Gastroesophageal sphincter (tissue), 4 donors: ENCODE measurements at regions not wholly inside any gene's neighbourhood (a gene's known extent, or its start where the extent isn't known, plus 50 kb on each side); places are given as distances from the start of the nearest gene placed in this dataset.
"Not testable (repeated sequence)": the region's sequence is repeated elsewhere in the genome, so short reads cannot be mapped to it uniquely, and the experiment has no call there.

Source experiments
- ATAC-seq: fragments of 150-250 bp; one replicate; pipeline ENCODE4 v1.9.1; 2016; ENCODE audit warnings: mild to moderate bottlenecking, moderate library complexity
- H3K27ac ChIP-seq, 4 donors: fragments of 200-600 bp; sonication (generic) in 3 of 4; 1 replicate in 3 of 4; 2 replicates in 1 of 4; pipeline ENCODE4 v1.5.1; 2016 to 2019
- H3K27me3 ChIP-seq: fragments of 200-600 bp; sonication (generic); one replicate; pipeline ENCODE4 v1.5.1; 2019
- H3K36me3 ChIP-seq, 2 donors: fragments of 200-600 bp; sonication (generic); one replicate each; pipeline ENCODE4 v1.5.1; 2019; ENCODE audit warnings: control low read depth in 1 of 2
- H3K4me1 ChIP-seq, 3 donors: fragments of 200-600 bp; sonication (generic); 1 replicate in 2 of 3; 2 replicates in 1 of 3; pipeline ENCODE4 v1.5.1; 2016 to 2019; ENCODE audit warnings: control low read depth in 2 of 3
- H3K4me3 ChIP-seq, 2 donors: fragments of 200-600 bp; sonication (generic); one replicate each; pipeline ENCODE4 v1.5.1; 2019; ENCODE audit warnings: mild to moderate bottlenecking in 1 of 2, moderate library complexity in 1 of 2
- H3K9me3 ChIP-seq, 3 donors: fragments of 200-600 bp; sonication (generic); one replicate each; pipeline ENCODE4 v1.5.1; 2017 to 2019; ENCODE audit warnings: control low read depth in 2 of 3
- CTCF ChIP-seq, 4 experiments: fragments of 200-600 bp in 2 of 4; fragments of 450-650 bp in 2 of 4; sonication (generic) in 1 of 4; IDR thresholded peaks; one replicate each; pipeline ENCODE4 v1.5.1; 2017 to 2019; ENCODE audit warnings: antibody characterized with exemption in 4 of 4, mild to moderate bottlenecking in 2 of 4, moderate library complexity in 2 of 4
- EP300 ChIP-seq: sonication (generic); formaldehyde crosslinking; IDR thresholded peaks from one replicate; pipeline ENCODE4 v1.6.1; 2017; ENCODE audit warnings: antibody characterized with exemption, mild to moderate bottlenecking
- POLR2A ChIP-seq, 2 donors: fragments of 450-650 bp; IDR thresholded peaks; one replicate each; pipeline ENCODE4 v1.6.1; 2017; ENCODE audit warnings: antibody characterized with exemption in 2 of 2, mild to moderate bottlenecking in 2 of 2, moderate library complexity in 1 of 2
- POLR2AphosphoS5 ChIP-seq: sonication (generic); formaldehyde crosslinking; IDR thresholded peaks from one replicate; pipeline ENCODE4 v1.6.1; 2017; ENCODE audit warnings: antibody characterized with exemption
- WGBS, 2 donors: methylation state at CpG; one replicate each; pipeline ENCODE4 v1.1.5; 2018; ENCODE audit warnings: low coverage in 1 of 2; 5-methylcytosine and 5-hydroxymethylcytosine counted together

GRCh38 chr14:83170165-83170564 lies 1636.5 kb upstream of the SEL1L start:
- ATAC-seq, result no peak
- 72% methylated on average over 3 of the region's 3 CpGs; no CpG with 5 or more reads in 1 of the 2 donors for WGBS, 2 donors
- Histone ChIP-seq H3K4me1 (no peaks in the 10 kb centered on the region), H3K27ac (no peak overlapping the region), H3K4me3 (no peak overlapping the region), H3K27me3 (no peaks in the 10 kb centered on the region), H3K9me3 (no peaks in the 10 kb centered on the region), H3K36me3 (no peaks in the 10 kb centered on the region)
- no peak for TF ChIP-seq EP300
- no peak for TF ChIP-seq POLR2AphosphoS5
- TF ChIP-seq POLR2A (IDR thresholded peaks at IDR 0.05), result no peak
- no peak for TF ChIP-seq CTCF (IDR thresholded peaks at IDR 0.05)

- TF ChIP-seq EP300, result no peak
- no peak for TF ChIP-seq POLR2AphosphoS5
- TF ChIP-seq CTCF (IDR thresholded peaks at IDR 0.05), result no peak
- no peak for TF ChIP-seq POLR2A (IDR thresholded peaks at IDR 0.05)
- H3K27me3 ChIP-seq, result no peaks in the 10 kb centered on the region
- WGBS, 2 donors, result 87 to 89% methylated on average over 1 of the region's 1 CpG
- no peak overlapping the region for H3K27ac ChIP-seq
- H3K36me3 ChIP-seq, result no peaks in the 10 kb centered on the region
- H3K4me1 ChIP-seq, result no peaks in the 10 kb centered on the region
- ATAC-seq, result no peak
- H3K4me3 ChIP-seq, result no peak overlapping the region
- H3K9me3 ChIP-seq, result no peaks in the 10 kb centered on the region
Measured at GRCh38 chr14:83171761-83172160, 1638.1 kb upstream of the SEL1L start.

DNA sequence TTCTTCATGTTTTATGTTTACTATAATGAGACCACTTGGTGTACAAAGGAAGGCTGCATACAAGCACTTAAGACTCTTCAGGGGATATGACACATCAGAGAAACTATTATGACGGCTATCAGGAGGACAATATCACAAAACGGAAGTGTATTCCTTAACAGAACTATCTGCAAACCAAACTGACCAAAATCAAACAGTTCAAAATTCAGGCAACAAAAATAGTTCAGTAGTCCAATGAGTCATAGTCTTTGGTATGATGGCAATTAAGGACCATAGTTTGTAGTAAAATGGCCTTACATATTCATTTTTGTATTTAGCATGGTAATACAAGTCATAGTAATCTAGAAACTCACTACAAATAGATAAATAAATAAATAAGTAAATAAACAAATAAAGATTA lies 1638.7 kb upstream of the SEL1L start:
- Histone ChIP-seq H3K9me3 (no peaks in the 10 kb centered on the region), H3K36me3 (no peaks in the 10 kb centered on the region), H3K27ac (no peak overlapping the region), H3K27me3 (no peaks in the 10 kb centered on the region), H3K4me1 (no peaks in the 10 kb centered on the region), H3K4me3 (no peak overlapping the region)
- no peak for ATAC-seq
- TF ChIP-seq POLR2A (IDR thresholded peaks at IDR 0.05), result no peak
- no peak for TF ChIP-seq POLR2AphosphoS5
- no peak for TF ChIP-seq CTCF (IDR thresholded peaks at IDR 0.05)
- TF ChIP-seq EP300, result no peak
- 71 to 94% methylated on average over 2 of the region's 2 CpGs for WGBS, 2 donors

GRCh38 chr14:83173687-83174086 lies 1640.0 kb upstream of the SEL1L start:
- Histone ChIP-seq H3K36me3 (no peaks in the 10 kb centered on the region), H3K9me3 (no peaks in the 10 kb centered on the region), H3K4me1 (no peaks in the 10 kb centered on the region), H3K27me3 (no peaks in the 10 kb centered on the region), H3K4me3 (no peak overlapping the region), H3K27ac (no peak overlapping the region)
- TF ChIP-seq CTCF (IDR thresholded peaks at IDR 0.05) (no peak), EP300 (no peak), POLR2AphosphoS5 (no peak), POLR2A (IDR thresholded peaks at IDR 0.05) (no peak)
- ATAC-seq, result no peak

- H3K9me3 ChIP-seq, result no peaks in the 10 kb centered on the region
- WGBS, 2 donors, result 90 to 93% methylated on average over 5 of the region's 5 CpGs
- no peak for ATAC-seq
Measured at GRCh38 chr14:83184531-83184930, 1650.9 kb upstream of the SEL1L start.

DNA sequence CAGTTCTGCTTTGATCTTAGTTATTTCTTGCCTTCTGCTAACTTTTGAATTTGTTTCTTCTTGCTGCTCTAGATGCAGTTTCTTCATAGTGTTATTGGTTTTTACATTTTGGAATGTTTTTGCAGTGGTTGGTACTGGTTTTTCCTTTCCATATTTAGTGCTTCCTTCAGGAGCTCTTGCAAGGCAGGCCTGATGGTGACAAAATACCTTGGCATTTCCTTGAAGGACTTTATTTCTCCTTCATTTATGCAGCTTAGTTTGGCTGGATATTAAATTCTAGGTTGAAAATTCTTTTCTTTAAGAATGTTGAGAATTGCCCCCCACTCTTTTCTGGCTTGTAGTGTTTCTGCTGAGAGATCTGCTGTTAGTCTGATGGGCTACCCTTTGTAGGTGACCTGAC lies 1654.7 kb upstream of the SEL1L start:
- not testable (repeated sequence) for H3K4me3 ChIP-seq, H3K27ac ChIP-seq, ATAC-seq, H3K36me3 ChIP-seq, H3K9me3 ChIP-seq, H3K4me1 ChIP-seq, H3K27me3 ChIP-seq

More at GRCh38 chr14:83184531-83184930, 1650.9 kb upstream of the SEL1L start:
- Histone ChIP-seq H3K27ac (no peak overlapping the region), H3K27me3 (no peaks in the 10 kb centered on the region), H3K4me3 (no peak overlapping the region), H3K4me1 (no peaks in the 10 kb centered on the region), H3K36me3 (no peaks in the 10 kb centered on the region)
- TF ChIP-seq CTCF (IDR thresholded peaks at IDR 0.05), result no peak
- no peak for TF ChIP-seq EP300
- TF ChIP-seq POLR2AphosphoS5, result no peak
